ENCODE measurements at regions not wholly inside any gene's neighbourhood (a gene's known extent, or its start where the extent isn't known, plus 50 kb on each side); places are given as distances from the start of the nearest gene placed in this dataset.

GRCh38 chr2:88933091-88933490 lies 241.6 kb downstream of the RPIA start:
- TF ChIP-seq GLIS3 (CRISPR knock-in tag; IDR thresholded peaks at IDR 0.05) (no peak), ZFP30 (CRISPR knock-in tag; IDR thresholded peaks at IDR 0.05) (no peak), ISL1 (CRISPR knock-in tag; IDR thresholded peaks at IDR 0.05) (no peak), RARB (CRISPR knock-in tag; IDR thresholded peaks at IDR 0.05) (no peak), ZFP3 (CRISPR knock-in tag; IDR thresholded peaks at IDR 0.05) (no peak), ARNTL (CRISPR knock-in tag; IDR thresholded peaks at IDR 0.05; ENCODE audit: borderline replicate concordance, low read depth) (no peak), ZNF70 (CRISPR knock-in tag; IDR thresholded peaks at IDR 0.05) (no peak), CSDC2 (CRISPR knock-in tag; IDR thresholded peaks at IDR 0.05) (no peak), ZC3H10 (CRISPR knock-in tag; IDR thresholded peaks at IDR 0.05) (no peak), CREB5 (CRISPR knock-in tag; IDR thresholded peaks at IDR 0.05; ENCODE audit: low read depth) (no peak)
- TF ChIP-seq, protein P1, sequence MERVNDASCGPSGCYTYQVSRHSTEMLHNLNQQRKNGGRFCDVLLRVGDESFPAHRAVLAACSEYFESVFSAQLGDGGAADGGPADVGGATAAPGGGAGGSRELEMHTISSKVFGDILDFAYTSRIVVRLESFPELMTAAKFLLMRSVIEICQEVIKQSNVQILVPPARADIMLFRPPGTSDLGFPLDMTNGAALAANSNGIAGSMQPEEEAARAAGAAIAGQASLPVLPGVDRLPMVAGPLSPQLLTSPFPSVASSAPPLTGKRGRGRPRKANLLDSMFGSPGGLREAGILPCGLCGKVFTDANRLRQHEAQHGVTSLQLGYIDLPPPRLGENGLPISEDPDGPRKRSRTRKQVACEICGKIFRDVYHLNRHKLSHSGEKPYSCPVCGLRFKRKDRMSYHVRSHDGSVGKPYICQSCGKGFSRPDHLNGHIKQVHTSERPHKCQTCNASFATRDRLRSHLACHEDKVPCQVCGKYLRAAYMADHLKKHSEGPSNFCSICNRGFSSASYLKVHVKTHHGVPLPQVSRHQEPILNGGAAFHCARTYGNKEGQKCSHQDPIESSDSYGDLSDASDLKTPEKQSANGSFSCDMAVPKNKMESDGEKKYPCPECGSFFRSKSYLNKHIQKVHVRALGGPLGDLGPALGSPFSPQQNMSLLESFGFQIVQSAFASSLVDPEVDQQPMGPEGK (CRISPR knock-in tag; IDR thresholded peaks at IDR 0.05; ENCODE audit: borderline replicate concordance), result no peak
